HepG2 (cell line): ENCODE measurements at regions not wholly inside any gene's neighbourhood (a gene's known extent, or its start where the extent isn't known, plus 50 kb on each side); places are given as distances from the start of the nearest gene placed in this dataset.
"Not testable (repeated sequence)": the region's sequence is repeated elsewhere in the genome, so short reads cannot be mapped to it uniquely, and the experiment has no call there.

Experiments
- IRF2 ChIP-seq: IDR thresholded peaks from 2 replicates; pipeline ENCODE4 v1.6.1; 2018; ENCODE audit warnings: missing genetic modification reagents, missing compliant biosample characterization
- TF ChIP-seq, protein P1 (sequence below): sonication (generic); formaldehyde crosslinking; IDR thresholded peaks from 2 replicates; pipeline ENCODE4 v1.5.0; 2020; ENCODE audit warnings: mild to moderate bottlenecking, missing genetic modification reagents, moderate library complexity

DNA sequence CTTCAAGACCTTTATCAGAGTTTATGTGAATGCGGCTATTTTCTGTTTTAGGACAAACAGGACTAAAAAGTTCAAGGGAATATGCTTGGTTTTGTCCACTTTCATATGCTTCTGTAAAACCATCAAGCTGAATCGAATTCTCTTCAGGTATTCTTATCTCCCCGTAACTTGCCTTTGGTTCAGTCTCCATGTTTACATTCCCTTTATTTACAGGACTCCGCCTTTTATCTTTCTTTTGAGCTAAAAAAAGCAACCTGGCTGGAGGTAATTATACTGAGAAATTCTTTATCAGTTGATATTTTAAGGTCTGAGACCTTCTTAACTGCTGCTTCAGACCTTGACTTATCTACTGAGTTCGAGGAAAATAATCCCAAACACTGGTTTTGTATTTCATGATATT, 72.0 kb downstream of the SYT15 start:
- TF ChIP-seq, protein P1, sequence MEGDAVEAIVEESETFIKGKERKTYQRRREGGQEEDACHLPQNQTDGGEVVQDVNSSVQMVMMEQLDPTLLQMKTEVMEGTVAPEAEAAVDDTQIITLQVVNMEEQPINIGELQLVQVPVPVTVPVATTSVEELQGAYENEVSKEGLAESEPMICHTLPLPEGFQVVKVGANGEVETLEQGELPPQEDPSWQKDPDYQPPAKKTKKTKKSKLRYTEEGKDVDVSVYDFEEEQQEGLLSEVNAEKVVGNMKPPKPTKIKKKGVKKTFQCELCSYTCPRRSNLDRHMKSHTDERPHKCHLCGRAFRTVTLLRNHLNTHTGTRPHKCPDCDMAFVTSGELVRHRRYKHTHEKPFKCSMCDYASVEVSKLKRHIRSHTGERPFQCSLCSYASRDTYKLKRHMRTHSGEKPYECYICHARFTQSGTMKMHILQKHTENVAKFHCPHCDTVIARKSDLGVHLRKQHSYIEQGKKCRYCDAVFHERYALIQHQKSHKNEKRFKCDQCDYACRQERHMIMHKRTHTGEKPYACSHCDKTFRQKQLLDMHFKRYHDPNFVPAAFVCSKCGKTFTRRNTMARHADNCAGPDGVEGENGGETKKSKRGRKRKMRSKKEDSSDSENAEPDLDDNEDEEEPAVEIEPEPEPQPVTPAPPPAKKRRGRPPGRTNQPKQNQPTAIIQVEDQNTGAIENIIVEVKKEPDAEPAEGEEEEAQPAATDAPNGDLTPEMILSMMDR (CRISPR knock-in tag) = not testable (repeated sequence)
- TF ChIP-seq IRF2 (CRISPR knock-in tag) = not testable (repeated sequence)
